Tibial artery (tissue), 4 donors: ENCODE measurements at regions not wholly inside any gene's neighbourhood (a gene's known extent, or its start where the extent isn't known, plus 50 kb on each side); places are given as distances from the start of the nearest gene placed in this dataset.
A peak's percentile ranks its signal among the peaks of the same experiment; 100 is the strongest.
"Not testable (repeated sequence)": the region's sequence is repeated elsewhere in the genome, so short reads cannot be mapped to it uniquely, and the experiment has no call there.

Source experiments
- DNase-seq, 2 donors: peaks; one replicate each; pipeline ENCODE4 v3.0.0-alpha.2; 2019
- H3K27ac ChIP-seq, 2 donors: fragments of 200-600 bp; sonication (generic) in 1 of 2; 1 replicate in 1 of 2; 2 replicates in 1 of 2; pipeline ENCODE4 v1.5.1; 2018 to 2019; ENCODE audit warnings: mild to moderate bottlenecking in 1 of 2
- H3K27me3 ChIP-seq, 2 donors: fragments of 200-600 bp; sonication (generic) in 1 of 2; one replicate each; pipeline versions ENCODE4 v1.5.1 to v1.6.0; 2016 to 2019
- H3K36me3 ChIP-seq, 3 donors: fragments of 200-600 bp; sonication (generic) in 2 of 3; one replicate each; pipeline ENCODE4 v1.5.1; 2016 to 2019; ENCODE audit warnings: mild to moderate bottlenecking in 2 of 3
- H3K4me1 ChIP-seq, 4 donors: fragments of 200-600 bp; sonication (generic) in 2 of 4; 1 replicate in 3 of 4; 2 replicates in 1 of 4; pipeline ENCODE4 v1.5.1; 2016 to 2019
- H3K4me3 ChIP-seq, 2 donors: fragments of 200-600 bp; sonication (generic) in 1 of 2; 1 replicate in 1 of 2; 2 replicates in 1 of 2; pipeline ENCODE4 v1.5.1; 2018 to 2019; ENCODE audit warnings: mild to moderate bottlenecking in 2 of 2
- H3K9me3 ChIP-seq, 3 donors: fragments of 200-600 bp; sonication (generic) in 1 of 3; one replicate each; pipeline ENCODE4 v1.5.1; 2016 to 2019
- intact Hi-C: fragments of 100-400 bp; cut with DNase I; formaldehyde crosslinking; loops from one replicate; pipeline ENCODE4 v1.15.0; 2023; ENCODE audit warnings: low total_unique reads
- TF ChIP-seq, protein P1 (sequence below), 2 experiments: fragments of 200-600 bp in 1 of 2; fragments of 450-650 bp in 1 of 2; IDR thresholded peaks; one replicate each; pipeline ENCODE4 v1.5.1; 2017 to 2019; ENCODE audit warnings: antibody characterized with exemption in 2 of 2, mild to moderate bottlenecking in 1 of 2, moderate library complexity in 1 of 2

DNA sequence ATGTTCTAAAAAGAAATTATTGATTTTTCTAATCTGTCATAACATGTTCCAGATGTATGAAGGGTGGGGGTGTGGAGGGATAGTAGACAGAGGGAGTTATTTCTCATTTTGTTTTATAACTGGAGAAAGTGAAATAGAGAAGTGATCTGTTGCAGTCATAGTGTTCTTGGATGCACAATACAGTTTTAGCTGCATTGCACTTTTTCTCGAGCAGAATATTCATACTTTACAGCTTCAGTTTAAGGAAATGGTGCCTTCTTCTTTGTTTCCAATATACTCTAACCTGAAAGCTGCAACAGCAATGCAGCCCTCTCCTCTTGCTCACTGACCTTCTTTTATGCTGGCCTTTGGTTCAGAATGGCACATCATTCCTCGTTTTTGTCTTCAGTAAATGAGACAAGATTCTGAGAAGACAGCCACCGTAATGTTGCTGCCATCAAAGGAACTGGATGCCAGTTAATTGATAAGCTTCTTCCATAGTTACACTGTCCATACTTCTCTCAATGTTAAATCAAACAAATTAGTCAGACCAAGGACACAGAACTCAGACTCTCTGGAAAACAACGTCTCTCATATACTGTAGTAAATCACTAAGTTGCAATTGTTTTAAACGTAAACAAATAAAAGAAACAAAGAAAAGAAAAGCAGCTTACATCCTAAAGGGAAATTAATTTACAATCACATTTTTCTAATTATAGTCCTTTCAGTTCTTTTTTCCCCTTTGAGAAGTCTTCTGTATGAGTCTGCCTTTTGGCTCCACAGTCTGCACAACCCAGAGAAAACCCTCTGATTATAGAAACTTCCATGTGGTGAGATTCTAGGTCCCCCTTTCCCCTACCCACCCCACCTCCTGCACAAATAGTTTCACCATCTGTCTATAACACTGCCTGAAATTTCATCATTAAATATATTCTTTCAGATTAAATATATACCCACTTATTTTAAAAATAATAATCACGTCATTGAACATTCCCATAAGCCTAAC is 97.4 kb upstream of the UGP2 start:
- Histone ChIP-seq H3K4me1 (no peaks in the 10 kb centered on the region), H3K27ac (no peak overlapping the region), H3K27me3 (no peaks in the 10 kb centered on the region), H3K9me3 (peaks cover 0 to 5% (median 0%) of the 10 kb centered on the region in 3 donors), H3K4me3 (no peak overlapping the region), H3K36me3 (no peaks in the 10 kb centered on the region)
- TF ChIP-seq, protein P1, sequence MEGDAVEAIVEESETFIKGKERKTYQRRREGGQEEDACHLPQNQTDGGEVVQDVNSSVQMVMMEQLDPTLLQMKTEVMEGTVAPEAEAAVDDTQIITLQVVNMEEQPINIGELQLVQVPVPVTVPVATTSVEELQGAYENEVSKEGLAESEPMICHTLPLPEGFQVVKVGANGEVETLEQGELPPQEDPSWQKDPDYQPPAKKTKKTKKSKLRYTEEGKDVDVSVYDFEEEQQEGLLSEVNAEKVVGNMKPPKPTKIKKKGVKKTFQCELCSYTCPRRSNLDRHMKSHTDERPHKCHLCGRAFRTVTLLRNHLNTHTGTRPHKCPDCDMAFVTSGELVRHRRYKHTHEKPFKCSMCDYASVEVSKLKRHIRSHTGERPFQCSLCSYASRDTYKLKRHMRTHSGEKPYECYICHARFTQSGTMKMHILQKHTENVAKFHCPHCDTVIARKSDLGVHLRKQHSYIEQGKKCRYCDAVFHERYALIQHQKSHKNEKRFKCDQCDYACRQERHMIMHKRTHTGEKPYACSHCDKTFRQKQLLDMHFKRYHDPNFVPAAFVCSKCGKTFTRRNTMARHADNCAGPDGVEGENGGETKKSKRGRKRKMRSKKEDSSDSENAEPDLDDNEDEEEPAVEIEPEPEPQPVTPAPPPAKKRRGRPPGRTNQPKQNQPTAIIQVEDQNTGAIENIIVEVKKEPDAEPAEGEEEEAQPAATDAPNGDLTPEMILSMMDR (IDR thresholded peaks at IDR 0.05) = no peak
- intact Hi-C loops = no loop called here
- no peak for DNase-seq

DNA sequence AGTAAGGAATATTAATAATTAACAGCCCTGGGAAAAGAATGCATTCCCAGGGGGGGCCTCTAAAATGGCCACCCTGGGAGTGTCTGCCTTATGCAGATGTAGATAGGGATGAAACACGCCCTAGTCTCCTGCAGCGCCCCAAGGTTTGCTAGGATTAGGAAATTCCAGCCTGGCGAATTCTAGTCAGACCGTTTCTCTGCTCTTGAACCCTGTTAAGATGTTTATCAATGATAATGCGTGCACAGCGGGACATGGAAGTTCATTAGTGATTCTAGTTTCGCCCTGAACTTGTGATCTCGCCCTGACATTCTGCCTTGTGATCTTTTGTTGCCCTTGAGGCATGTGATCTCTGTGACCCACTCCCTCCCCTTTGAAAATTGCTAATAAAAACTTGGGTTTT is 95.1 kb upstream of the UGP2 start:
- DNase-seq, H3K27me3 ChIP-seq, H3K4me1 ChIP-seq, H3K36me3 ChIP-seq, H3K27ac ChIP-seq, intact Hi-C loops, H3K4me3 ChIP-seq, H3K9me3 ChIP-seq: not testable (repeated sequence)

DNA sequence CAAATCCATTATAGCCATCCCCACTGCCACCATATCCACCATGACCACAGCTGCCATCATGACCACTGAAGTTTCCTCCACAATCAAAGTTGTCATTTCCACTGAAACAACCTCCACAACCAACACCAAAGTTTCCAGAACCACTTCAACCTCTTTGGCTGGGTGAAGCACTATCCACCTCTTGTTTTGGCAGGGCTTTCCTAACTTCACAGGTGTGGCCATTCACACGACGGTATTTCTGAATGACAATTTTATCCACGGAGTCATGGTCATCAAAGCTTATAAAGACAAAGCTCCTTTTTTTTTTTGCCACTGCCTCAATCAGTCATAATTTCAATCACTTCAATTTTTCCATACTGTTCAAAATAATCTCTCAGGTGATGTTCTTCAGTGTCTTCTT is 89.8 kb upstream of the UGP2 start:
- no peak overlapping the region for H3K4me3 ChIP-seq
- no peaks in the 10 kb centered on the region for H3K36me3 ChIP-seq
- H3K27me3 ChIP-seq = no peaks in the 10 kb centered on the region
- intact Hi-C loops = no loop called here
- no peak overlapping the region for H3K27ac ChIP-seq
- H3K9me3 ChIP-seq = peaks cover 0 to under 1% (median 0%) of the 10 kb centered on the region in 3 donors
- DNase-seq = no peak
- H3K4me1 ChIP-seq = peaks cover 0 to 14% (median 0%) of the 10 kb centered on the region in 4 donors
- TF ChIP-seq, protein P1 (IDR thresholded peaks at IDR 0.05) = no peak

DNA sequence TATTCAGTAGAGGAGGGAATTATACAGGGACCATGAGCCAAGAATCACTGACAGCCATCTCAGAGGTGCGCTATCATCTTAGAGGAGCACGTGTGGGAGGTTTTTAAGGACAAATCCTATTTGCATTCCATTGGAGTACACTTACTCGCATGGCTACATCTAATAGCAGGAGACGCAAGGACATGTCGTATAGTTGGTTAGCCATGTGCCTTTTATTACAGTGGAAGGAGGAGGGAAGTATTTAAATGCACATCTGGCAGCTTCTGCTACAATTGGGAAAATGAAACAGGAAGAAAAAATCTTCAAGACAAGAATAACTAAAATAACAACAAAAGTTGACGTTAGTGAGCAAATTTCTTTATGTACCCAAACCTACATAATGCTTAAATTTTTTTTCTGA is 86.5 kb upstream of the UGP2 start:
- H3K27me3 ChIP-seq = no peaks in the 10 kb centered on the region
- no peak overlapping the region for H3K27ac ChIP-seq
- DNase-seq = no peak
- no peaks in the 10 kb centered on the region for H3K9me3 ChIP-seq
- no peaks in the 10 kb centered on the region for H3K36me3 ChIP-seq
- H3K4me1 ChIP-seq = peaks cover 0 to 14% (median 0%) of the 10 kb centered on the region in 4 donors
- no peak overlapping the region for H3K4me3 ChIP-seq
- TF ChIP-seq, protein P1 (IDR thresholded peaks at IDR 0.05) = no peak
- intact Hi-C loops = no loop called here

DNA sequence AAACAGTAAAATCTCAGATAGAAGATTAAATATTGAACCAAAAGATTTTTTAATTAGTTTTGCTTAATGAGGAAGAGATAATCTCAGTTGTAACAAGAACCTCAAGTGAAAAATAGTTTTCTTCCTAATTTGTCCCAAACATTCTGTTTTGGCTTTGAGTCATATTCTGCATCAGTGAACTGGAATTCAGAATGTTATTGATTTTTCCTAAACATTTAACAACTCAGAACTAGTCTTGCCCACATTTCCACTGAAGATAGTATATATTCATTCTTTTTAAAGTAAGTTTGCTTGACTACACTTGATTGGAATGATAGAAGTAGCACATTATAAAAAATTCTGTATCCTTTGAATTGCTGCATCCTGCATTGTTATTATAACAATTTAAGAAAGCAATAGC is 85.7 kb upstream of the UGP2 start:
- H3K4me1 ChIP-seq = peaks cover 0 to 14% (median 0%) of the 10 kb centered on the region in 4 donors
- H3K27ac ChIP-seq = no peak overlapping the region
- no peak overlapping the region for H3K4me3 ChIP-seq
- no peaks in the 10 kb centered on the region for H3K36me3 ChIP-seq
- no peaks in the 10 kb centered on the region for H3K27me3 ChIP-seq
- DNase-seq = no peak
- H3K9me3 ChIP-seq = no peaks in the 10 kb centered on the region
- TF ChIP-seq, protein P1 (IDR thresholded peaks at IDR 0.05) = no peak
- intact Hi-C loops = no loop called here

DNA sequence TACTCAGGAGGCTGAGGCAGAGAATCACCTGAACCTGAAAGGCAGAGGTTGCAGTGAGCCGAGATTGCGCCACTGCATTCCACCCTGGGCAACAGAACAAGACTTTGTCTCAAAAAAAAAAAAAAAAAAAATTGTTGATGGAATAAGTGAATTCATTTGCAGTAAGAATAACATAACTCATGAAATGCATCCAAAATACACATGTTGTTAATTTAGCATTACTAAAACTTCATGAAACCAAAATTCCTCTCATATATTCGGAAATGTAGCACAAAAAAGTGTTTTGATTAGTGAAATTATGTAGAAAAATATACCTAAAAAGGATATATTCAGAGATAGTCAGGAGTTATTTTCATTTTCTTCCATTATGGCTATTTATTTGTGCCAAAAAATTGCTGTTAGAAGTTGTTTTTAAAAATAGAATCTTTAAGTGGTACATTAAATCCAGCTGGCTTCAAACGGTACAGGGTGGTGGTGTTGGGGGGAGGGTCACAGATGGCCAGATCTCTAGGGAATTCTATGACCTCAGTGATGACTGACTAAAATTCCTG is 78.2 kb upstream of the UGP2 start:
- Histone ChIP-seq H3K36me3 (no peaks in the 10 kb centered on the region), H3K9me3 (peaks cover 0 to 6% (median 0%) of the 10 kb centered on the region in 3 donors), H3K27me3 (no peaks in the 10 kb centered on the region), H3K4me1 (peaks cover 0 to 35% (median 23%) of the 10 kb centered on the region in 4 donors), H3K27ac (peak overlapping the region; percentile 53 to 67), H3K4me3 (no peak overlapping the region)
- TF ChIP-seq, protein P1 (IDR thresholded peaks at IDR 0.05) = no peak
- intact Hi-C loops = no loop called here
- DNase-seq = peak; percentile 47 to 73
